Adrenal gland (tissue), 9 donors: ENCODE measurements at regions not wholly inside any gene's neighbourhood (a gene's known extent, or its start where the extent isn't known, plus 50 kb on each side); places are given as distances from the start of the nearest gene placed in this dataset.

Source experiments
- DNase-seq, 7 donors: peaks; one replicate each; pipeline ENCODE4 v3.0.0-alpha.2; 2019 to 2020
- H3K27ac ChIP-seq, 5 donors: fragments of 200-600 bp; sonication (generic) in 4 of 5; 1 replicate in 3 of 5; 2 replicates in 2 of 5; pipeline versions ENCODE4 v1.5.1 to v1.8.0; 2016 to 2020; ENCODE audit warnings: mild to moderate bottlenecking in 1 of 5
- H3K27me3 ChIP-seq: fragments of 200-600 bp; 2 replicates; pipeline ENCODE4 v1.8.0; 2021
- H3K36me3 ChIP-seq, 2 donors: fragments of 200-600 bp; replicated peaks in 1 of 2; 1 replicate in 1 of 2; 2 replicates in 1 of 2; pipeline versions ENCODE4 v1.5.1 to v1.8.0; 2018 to 2022
- H3K4me1 ChIP-seq, 2 donors: fragments of 200-600 bp; replicated peaks in 1 of 2; 1 replicate in 1 of 2; 2 replicates in 1 of 2; pipeline versions ENCODE4 v1.5.1 to v1.8.0; 2018 to 2021
- H3K4me3 ChIP-seq, 4 donors: fragments of 200-600 bp; sonication (generic) in 3 of 4; one replicate each; pipeline ENCODE4 v1.5.1; 2016 to 2018
- H3K9me3 ChIP-seq, 3 donors: fragments of 200-600 bp; sonication (generic) in 1 of 3; replicated peaks in 1 of 3; 1 replicate in 2 of 3; 2 replicates in 1 of 3; pipeline versions ENCODE4 v1.5.1 to v1.8.0; 2016 to 2021
- POLR2A ChIP-seq, 2 donors: fragments of 450-650 bp; IDR thresholded peaks; one replicate each; pipeline ENCODE4 v1.6.1; 2017; ENCODE audit warnings: antibody characterized with exemption in 2 of 2, mild to moderate bottlenecking in 2 of 2, moderate library complexity in 1 of 2
- WGBS, 4 donors: extraction: QIAGEN DNeasy Blood & Tissue Kit in 2 of 4; methylation state at CpG; one replicate each; pipeline versions ENCODE4 v1.1.5 to v1.1.7; 2013 to 2017; 5-methylcytosine and 5-hydroxymethylcytosine counted together
- intact Hi-C, 2 donors: fragments of 100-400 bp; cut with DNase I; formaldehyde crosslinking; loops; one replicate each; pipeline versions ENCODE4 v1.14.1 to v1.15.0; 2022 to 2023
- TF ChIP-seq, protein P1 (sequence below), 6 experiments: fragments of 450-650 bp in 4 of 6; fragments of 200-600 bp in 2 of 6; sonication (generic) in 1 of 6; IDR thresholded peaks; 1 replicate in 5 of 6; 2 replicates in 1 of 6; pipeline versions ENCODE4 v1.5.1 to v1.8.0; 2016 to 2021; ENCODE audit warnings: antibody characterized with exemption in 6 of 6, mild to moderate bottlenecking in 2 of 6, moderate library complexity in 1 of 6
- donor health status: healthy with polysubstance abuse.
- donor health status: Bipolar disorder and iron deficiency.
- donor health status: DM: yes; HTN: yes; CAD: no.
- donor health status: DM: no; HTN: no; CAD: no.
- donor health status: DM: no; HTN: no; CAD: no.

DNA sequence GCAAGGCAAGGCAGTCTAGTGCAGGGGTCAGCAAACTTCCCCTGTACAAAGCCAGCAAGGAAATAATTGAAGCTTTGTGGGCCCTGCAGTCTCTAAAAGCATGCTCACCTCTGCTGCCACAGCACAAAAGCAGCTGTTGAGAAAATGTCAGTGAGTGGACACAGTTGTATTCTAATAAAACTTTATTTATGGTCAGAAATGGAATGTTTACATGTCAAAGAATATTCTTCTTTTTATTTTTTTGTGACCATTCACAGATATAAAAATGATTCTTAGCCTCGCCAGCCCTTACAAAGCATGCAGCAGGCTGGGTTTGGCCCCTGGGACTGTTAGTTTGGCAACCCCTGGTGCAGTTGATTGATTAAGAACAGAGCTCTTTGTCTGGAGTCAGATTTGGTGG is 192.4 kb downstream of the BUB3 start:
- Histone ChIP-seq H3K9me3 (no peaks in the 10 kb centered on the region), H3K36me3 (no peaks in the 10 kb centered on the region), H3K4me3 (no peak overlapping the region), H3K27ac (no peak overlapping the region), H3K27me3 (no peaks in the 10 kb centered on the region), H3K4me1 (no peaks in the 10 kb centered on the region)
- 73 to 100% (median 85%) methylated on average over 1 of the region's 1 CpG for WGBS, 4 donors
- TF ChIP-seq, protein P1, sequence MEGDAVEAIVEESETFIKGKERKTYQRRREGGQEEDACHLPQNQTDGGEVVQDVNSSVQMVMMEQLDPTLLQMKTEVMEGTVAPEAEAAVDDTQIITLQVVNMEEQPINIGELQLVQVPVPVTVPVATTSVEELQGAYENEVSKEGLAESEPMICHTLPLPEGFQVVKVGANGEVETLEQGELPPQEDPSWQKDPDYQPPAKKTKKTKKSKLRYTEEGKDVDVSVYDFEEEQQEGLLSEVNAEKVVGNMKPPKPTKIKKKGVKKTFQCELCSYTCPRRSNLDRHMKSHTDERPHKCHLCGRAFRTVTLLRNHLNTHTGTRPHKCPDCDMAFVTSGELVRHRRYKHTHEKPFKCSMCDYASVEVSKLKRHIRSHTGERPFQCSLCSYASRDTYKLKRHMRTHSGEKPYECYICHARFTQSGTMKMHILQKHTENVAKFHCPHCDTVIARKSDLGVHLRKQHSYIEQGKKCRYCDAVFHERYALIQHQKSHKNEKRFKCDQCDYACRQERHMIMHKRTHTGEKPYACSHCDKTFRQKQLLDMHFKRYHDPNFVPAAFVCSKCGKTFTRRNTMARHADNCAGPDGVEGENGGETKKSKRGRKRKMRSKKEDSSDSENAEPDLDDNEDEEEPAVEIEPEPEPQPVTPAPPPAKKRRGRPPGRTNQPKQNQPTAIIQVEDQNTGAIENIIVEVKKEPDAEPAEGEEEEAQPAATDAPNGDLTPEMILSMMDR (IDR thresholded peaks at IDR 0.05), result no peak
- no peak for TF ChIP-seq POLR2A (IDR thresholded peaks at IDR 0.05)
- intact Hi-C loops, result no loop called here
- DNase-seq, result no peak

DNA sequence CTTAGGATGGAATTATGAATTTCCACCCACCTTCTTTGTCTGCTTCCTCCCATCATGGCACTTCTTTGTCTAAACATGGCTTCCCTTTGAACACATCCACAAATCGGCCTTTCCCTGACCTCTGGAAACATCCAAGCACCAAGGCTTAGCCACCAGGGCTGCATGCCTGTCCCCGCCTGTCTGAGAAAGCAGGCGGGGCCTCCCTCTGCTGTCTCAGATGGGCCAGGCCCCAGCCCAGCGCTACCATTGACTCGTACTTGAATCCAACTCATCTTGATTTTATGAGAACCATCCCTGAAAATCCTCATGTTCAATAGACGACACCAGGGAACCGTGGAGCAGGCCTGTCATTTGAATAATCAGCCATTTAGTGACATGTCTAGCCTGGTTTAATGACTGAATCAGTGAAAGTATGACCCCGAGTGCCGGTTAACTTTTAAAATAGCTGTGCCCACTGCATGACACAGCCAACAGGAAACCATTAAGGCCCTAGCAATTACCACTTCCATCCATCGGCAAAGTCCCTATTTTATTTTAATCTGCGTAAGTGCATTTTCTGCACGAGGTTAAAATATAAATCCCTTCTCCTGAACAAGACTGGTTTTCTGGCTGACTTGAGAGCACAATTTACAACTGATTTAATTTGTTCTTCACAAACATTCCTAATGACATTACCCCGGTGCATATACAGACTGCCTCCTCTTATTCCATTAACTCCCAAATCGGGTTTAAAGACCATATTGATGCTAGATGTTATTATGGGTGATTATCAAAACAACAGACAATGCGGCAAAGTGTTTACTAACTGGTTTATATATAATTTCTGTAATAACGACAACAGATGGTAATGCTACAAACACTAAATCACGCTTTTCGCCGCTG is 194.7 kb downstream of the BUB3 start:
- H3K9me3 ChIP-seq, result no peaks in the 10 kb centered on the region
- no peak for DNase-seq
- H3K27me3 ChIP-seq, result no peaks in the 10 kb centered on the region
- intact Hi-C loops, result no loop called here
- TF ChIP-seq, protein P1 (IDR thresholded peaks at IDR 0.05), result no peak
- TF ChIP-seq POLR2A (IDR thresholded peaks at IDR 0.05), result no peak
- peak overlapping the region in 1 of 5 donors; percentile 49 for H3K27ac ChIP-seq
- H3K36me3 ChIP-seq, result no peaks in the 10 kb centered on the region
- no peak overlapping the region for H3K4me3 ChIP-seq
- no peaks in the 10 kb centered on the region for H3K4me1 ChIP-seq
- WGBS, 4 donors, result 86 to 93% (median 89%) methylated on average over 19 of the region's 19 CpGs

DNA sequence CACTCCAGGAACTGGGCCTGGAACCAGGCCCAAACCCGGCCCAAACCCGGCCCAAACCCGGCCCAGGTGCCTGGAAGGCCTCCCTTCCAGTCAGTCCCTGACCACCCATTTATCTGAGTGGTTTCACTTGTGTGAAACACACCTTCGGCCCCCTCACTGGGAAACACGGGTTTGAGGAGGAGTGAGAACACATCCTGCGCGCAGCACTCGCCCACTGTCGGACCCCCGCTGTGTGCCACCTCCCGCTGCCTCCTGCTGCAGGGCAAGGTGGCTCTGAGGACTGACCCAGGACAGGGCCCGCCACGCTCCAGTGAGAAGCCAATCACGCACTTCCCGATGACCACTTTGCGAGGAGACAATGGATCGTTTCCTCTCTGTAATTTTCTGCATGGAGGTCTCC is 197.5 kb downstream of the BUB3 start:
- Histone ChIP-seq H3K27ac (no peak overlapping the region), H3K4me3 (no peak overlapping the region), H3K36me3 (no peaks in the 10 kb centered on the region), H3K27me3 (no peaks in the 10 kb centered on the region), H3K4me1 (no peaks in the 10 kb centered on the region), H3K9me3 (no peaks in the 10 kb centered on the region)
- no peak for DNase-seq
- 88 to 95% (median 93%) methylated on average over 17 of the region's 17 CpGs for WGBS, 4 donors
- TF ChIP-seq, protein P1 (IDR thresholded peaks at IDR 0.05), result no peak
- TF ChIP-seq POLR2A (IDR thresholded peaks at IDR 0.05), result no peak
- intact Hi-C loops, result no loop called here

DNA sequence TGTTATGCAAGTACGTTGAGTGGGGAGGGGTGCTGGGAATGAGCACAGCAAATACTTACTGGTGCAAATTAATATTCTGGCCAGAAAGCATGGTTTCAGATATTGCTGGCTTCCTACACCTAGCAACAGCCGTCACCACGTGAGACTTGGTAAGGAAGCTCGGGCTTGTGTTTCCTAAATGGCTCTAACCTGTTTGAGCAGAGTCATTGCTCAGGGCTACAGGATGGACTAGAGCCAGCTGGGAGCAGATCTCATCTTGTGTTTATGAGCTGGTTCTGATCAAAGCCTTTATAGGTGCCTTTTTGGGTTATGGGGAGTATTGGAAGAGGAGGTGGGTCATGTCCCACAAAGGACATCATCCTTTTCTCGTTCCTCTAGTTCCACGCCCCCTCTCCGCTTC is 200.3 kb downstream of the BUB3 start:
- Histone ChIP-seq H3K4me3 (no peak overlapping the region), H3K27me3 (no peaks in the 10 kb centered on the region), H3K27ac (no peak overlapping the region), H3K4me1 (no peaks in the 10 kb centered on the region), H3K9me3 (no peaks in the 10 kb centered on the region), H3K36me3 (no peaks in the 10 kb centered on the region)
- TF ChIP-seq, protein P1 (IDR thresholded peaks at IDR 0.05), result no peak
- TF ChIP-seq POLR2A (IDR thresholded peaks at IDR 0.05), result no peak
- WGBS, 4 donors, result 75 to 91% (median 81%) methylated on average over 7 of the region's 7 CpGs
- peak in 1 of 7 donors; percentile 76 for DNase-seq
- intact Hi-C loops, result no loop called here
